ENCODE measurements at regions not wholly inside any gene's neighbourhood (a gene's known extent, or its start where the extent isn't known, plus 50 kb on each side); places are given as distances from the start of the nearest gene placed in this dataset.
A peak's percentile ranks its signal among the peaks of the same experiment; 100 is the strongest.

DNA sequence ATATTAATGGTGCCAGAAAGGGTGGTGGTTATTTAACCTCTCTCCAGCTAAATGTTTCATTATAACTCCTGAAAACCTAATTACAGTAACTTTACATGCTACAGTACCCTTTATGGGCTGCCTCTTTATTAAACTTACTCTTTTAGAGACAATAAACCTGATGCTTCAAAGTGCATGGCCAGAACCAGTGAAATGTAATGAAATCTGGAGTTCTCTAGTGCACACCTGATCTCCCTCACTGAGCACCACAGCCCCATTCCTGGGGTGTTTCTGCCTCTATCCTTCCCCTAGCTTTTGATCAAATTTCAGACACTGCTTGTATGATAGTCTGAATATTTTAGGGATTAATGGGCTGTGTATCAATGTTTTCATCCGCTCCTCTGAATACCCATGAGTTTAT is 306.5 kb upstream of the WWC1 start:
- H3K9ac ChIP-seq (ENCODE audit: insufficient read depth, low read depth, low read length), result no peak overlapping the region
- in situ Hi-C loops (cut with HindIII; ENCODE audit: extremely low pct_ligation_motif_present, low pct_unique_long_range_greater_than_20kb), result no loop called here
- intact Hi-C loops (cut with micrococcal nuclease; ENCODE audit: unreplicated experiment), result no loop called here
- 61% methylated on average over 1 of the region's 1 CpG for WGBS (ENCODE audit: low lambda C conversion rate)
- no peaks in the 10 kb centered on the region for H3K36me3 ChIP-seq (replicated peaks in 1 of 2; ENCODE audit: control insufficient read depth in 1 of 2, insufficient read depth in 2 of 2, low read length in 2 of 2)
- no peak overlapping the region for H3K27ac ChIP-seq (ENCODE audit: extremely low read length, insufficient read depth, low read length)
- POLR2A ChIA-PET, result no interaction called here
- H3K9me3 ChIP-seq (ENCODE audit: low read length), result no peaks in the 10 kb centered on the region
- TF ChIP-seq ZNF616 (CRISPR knock-in tag; IDR thresholded peaks at IDR 0.05; ENCODE audit: low read depth) (no peak), ZNF3 (CRISPR knock-in tag; IDR thresholded peaks at IDR 0.05) (no peak), MYC (CRISPR knock-in tag; IDR thresholded peaks at IDR 0.05; ENCODE audit: borderline replicate concordance) (no peak), MBD4 (IDR thresholded peaks at IDR 0.05; ENCODE audit: borderline replicate concordance, low read length) (no peak), ZNF746 (CRISPR knock-in tag; IDR thresholded peaks at IDR 0.05) (no peak), ZNF841 (CRISPR knock-in tag; IDR thresholded peaks at IDR 0.05; ENCODE audit: borderline replicate concordance) (no peak), CC2D1A (CRISPR knock-in tag; IDR thresholded peaks at IDR 0.05) (no peak), SRSF1 (optimal IDR thresholded peaks at IDR 0.05; ENCODE audit: low read depth, low read length) (no peak), TMF1 (CRISPR knock-in tag; IDR thresholded peaks at IDR 0.05; ENCODE audit: low read depth) (no peak), SNAPC2 (CRISPR knock-in tag; IDR thresholded peaks at IDR 0.05) (no peak), ZNF776 (CRISPR knock-in tag; IDR thresholded peaks at IDR 0.05) (no peak)
- TF ChIP-seq, protein P1, sequence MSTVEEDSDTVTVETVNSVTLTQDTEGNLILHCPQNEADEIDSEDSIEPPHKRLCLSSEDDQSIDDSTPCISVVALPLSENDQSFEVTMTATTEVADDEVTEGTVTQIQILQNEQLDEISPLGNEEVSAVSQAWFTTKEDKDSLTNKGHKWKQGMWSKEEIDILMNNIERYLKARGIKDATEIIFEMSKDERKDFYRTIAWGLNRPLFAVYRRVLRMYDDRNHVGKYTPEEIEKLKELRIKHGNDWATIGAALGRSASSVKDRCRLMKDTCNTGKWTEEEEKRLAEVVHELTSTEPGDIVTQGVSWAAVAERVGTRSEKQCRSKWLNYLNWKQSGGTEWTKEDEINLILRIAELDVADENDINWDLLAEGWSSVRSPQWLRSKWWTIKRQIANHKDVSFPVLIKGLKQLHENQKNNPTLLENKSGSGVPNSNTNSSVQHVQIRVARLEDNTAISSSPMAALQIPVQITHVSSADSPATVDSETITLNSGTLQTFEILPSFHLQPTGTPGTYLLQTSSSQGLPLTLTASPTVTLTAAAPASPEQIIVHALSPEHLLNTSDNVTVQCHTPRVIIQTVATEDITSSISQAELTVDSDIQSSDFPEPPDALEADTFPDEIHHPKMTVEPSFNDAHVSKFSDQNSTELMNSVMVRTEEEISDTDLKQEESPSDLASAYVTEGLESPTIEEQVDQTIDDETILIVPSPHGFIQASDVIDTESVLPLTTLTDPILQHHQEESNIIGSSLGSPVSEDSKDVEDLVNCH (CRISPR knock-in tag; IDR thresholded peaks at IDR 0.05), result no peak
- TF ChIP-seq, protein P2, sequence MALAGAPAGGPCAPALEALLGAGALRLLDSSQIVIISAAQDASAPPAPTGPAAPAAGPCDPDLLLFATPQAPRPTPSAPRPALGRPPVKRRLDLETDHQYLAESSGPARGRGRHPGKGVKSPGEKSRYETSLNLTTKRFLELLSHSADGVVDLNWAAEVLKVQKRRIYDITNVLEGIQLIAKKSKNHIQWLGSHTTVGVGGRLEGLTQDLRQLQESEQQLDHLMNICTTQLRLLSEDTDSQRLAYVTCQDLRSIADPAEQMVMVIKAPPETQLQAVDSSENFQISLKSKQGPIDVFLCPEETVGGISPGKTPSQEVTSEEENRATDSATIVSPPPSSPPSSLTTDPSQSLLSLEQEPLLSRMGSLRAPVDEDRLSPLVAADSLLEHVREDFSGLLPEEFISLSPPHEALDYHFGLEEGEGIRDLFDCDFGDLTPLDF (CRISPR knock-in tag; IDR thresholded peaks at IDR 0.05), result no peak
- TF ChIP-seq, protein P3, sequence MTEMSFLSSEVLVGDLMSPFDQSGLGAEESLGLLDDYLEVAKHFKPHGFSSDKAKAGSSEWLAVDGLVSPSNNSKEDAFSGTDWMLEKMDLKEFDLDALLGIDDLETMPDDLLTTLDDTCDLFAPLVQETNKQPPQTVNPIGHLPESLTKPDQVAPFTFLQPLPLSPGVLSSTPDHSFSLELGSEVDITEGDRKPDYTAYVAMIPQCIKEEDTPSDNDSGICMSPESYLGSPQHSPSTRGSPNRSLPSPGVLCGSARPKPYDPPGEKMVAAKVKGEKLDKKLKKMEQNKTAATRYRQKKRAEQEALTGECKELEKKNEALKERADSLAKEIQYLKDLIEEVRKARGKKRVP (CRISPR knock-in tag; IDR thresholded peaks at IDR 0.05), result no peak
- BruUV-seq (replicated peaks), result no TSS peak
- no peaks in the 10 kb centered on the region for H4K20me1 ChIP-seq (ENCODE audit: insufficient read depth, low read length)
- H2AFZ ChIP-seq (ENCODE audit: low read length), result no peak overlapping the region
- DNase-seq (ENCODE audit: low spot score) (no peak), ATAC-seq (peak; percentile 26; the same call in 2 of the 3 replicates), FAIRE-seq (no peak)
- H3K27me3 ChIP-seq (ENCODE audit: control insufficient read depth in 1 of 2, insufficient read depth in 2 of 2, low read length in 2 of 2), result no peaks in the 10 kb centered on the region
- H3K4me3 ChIP-seq (replicated peaks in 1 of 3; ENCODE audit: insufficient read depth in 1 of 3, low read depth in 2 of 3, low read length in 3 of 3), result no peak overlapping the region
- H3K4me1 ChIP-seq (ENCODE audit: insufficient read depth, low read length), result peaks cover 27% of the 10 kb centered on the region
- CTCF ChIA-PET (ENCODE audit: low intra/inter-chr PET ratio, low total read pairs), result no interaction called here
- no peaks in the 10 kb centered on the region for H3K79me2 ChIP-seq (ENCODE audit: insufficient read depth, low read length)
- peak overlapping the region; percentile 47; the same call in 1 of the 2 replicates for H3K4me2 ChIP-seq (ENCODE audit: low read depth, low read length)
